ENCODE measurements at regions not wholly inside any gene's neighbourhood (a gene's known extent, or its start where the extent isn't known, plus 50 kb on each side); places are given as distances from the start of the nearest gene placed in this dataset.

- TF ChIP-seq EZH2 (IDR thresholded peaks at IDR 0.05; ENCODE audit: low read length, missing control alignments) (no peak), CTCF (conservative IDR thresholded peaks at IDR 0.05 in 1 of 2, IDR thresholded peaks at IDR 0.05 in 1 of 2; ENCODE audit: low read depth in 1 of 2, low read length in 2 of 2) (no peak)
- no peak for DNase-seq (ENCODE audit: low read depth in 2 of 2)
Observed at GRCh38 chr20:52829111-52829510, 143.0 kb upstream of the TSHZ2 start.

DNA sequence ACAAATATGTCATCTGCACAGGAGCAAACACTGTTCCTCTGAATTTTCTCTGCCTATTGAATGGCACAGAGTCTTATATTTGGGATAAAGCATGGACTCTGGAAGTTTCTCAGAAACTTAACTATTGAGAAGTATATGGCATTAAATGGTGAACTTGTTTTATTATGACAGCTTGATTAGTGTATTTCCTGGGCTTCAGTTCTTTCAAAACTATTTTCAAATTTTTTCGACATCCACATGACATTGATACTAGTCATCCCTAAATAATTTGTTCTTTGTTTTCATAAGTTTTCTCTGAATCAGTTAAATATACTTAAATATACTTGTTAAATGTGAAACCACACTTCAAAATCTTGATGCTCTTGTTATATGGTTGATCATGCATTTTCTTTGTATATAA is 144.0 kb upstream of the TSHZ2 start:
- no peaks in the 10 kb centered on the region for H3K4me1 ChIP-seq (ENCODE audit: control insufficient read depth, extremely low read depth, insufficient read depth, low read length)
- no peak overlapping the region for H3K4me3 ChIP-seq (replicated peaks in 1 of 4; ENCODE audit: control extremely low read depth in 1 of 4, insufficient read depth in 1 of 4, low read depth in 3 of 4, low read length in 4 of 4)
- no peak overlapping the region for H3K9ac ChIP-seq (ENCODE audit: insufficient read depth, low read length)
- H3K27me3 ChIP-seq (ENCODE audit: control insufficient read depth, insufficient read depth, low read length), result no peaks in the 10 kb centered on the region
- H2AFZ ChIP-seq (ENCODE audit: low read length), result no peak overlapping the region
- no peak overlapping the region for H3K4me2 ChIP-seq (ENCODE audit: extremely low read depth, insufficient read depth, low read length)
- H3K27ac ChIP-seq (ENCODE audit: insufficient read depth, low read length), result no peak overlapping the region
- DNase-seq (ENCODE audit: low read depth in 2 of 2), result peak in 1 of 2 donors; percentile 12
- H3K79me2 ChIP-seq (ENCODE audit: control insufficient read depth, insufficient read depth, low read length), result no peaks in the 10 kb centered on the region
- H3K36me3 ChIP-seq (ENCODE audit: control insufficient read depth, insufficient read depth, low read length), result no peaks in the 10 kb centered on the region
- H4K20me1 ChIP-seq (ENCODE audit: control insufficient read depth, extremely low read depth, insufficient read depth, low read length), result no peaks in the 10 kb centered on the region
- TF ChIP-seq EZH2 (IDR thresholded peaks at IDR 0.05; ENCODE audit: low read length, missing control alignments) (no peak), CTCF (conservative IDR thresholded peaks at IDR 0.05 in 1 of 2, IDR thresholded peaks at IDR 0.05 in 1 of 2; ENCODE audit: low read depth in 1 of 2, low read length in 2 of 2) (no peak)
- H3K9me3 ChIP-seq (ENCODE audit: control insufficient read depth, insufficient read depth, low read depth, low read length), result no peaks in the 10 kb centered on the region

More at GRCh38 chr20:52829111-52829510, 143.0 kb upstream of the TSHZ2 start:
- Histone ChIP-seq H3K79me2 (ENCODE audit: control insufficient read depth, insufficient read depth, low read length) (no peaks in the 10 kb centered on the region), H4K20me1 (ENCODE audit: control insufficient read depth, extremely low read depth, insufficient read depth, low read length) (no peaks in the 10 kb centered on the region), H3K4me3 (replicated peaks in 1 of 4; ENCODE audit: control extremely low read depth in 1 of 4, insufficient read depth in 1 of 4, low read depth in 3 of 4, low read length in 4 of 4) (no peak overlapping the region), H3K9me3 (ENCODE audit: control insufficient read depth, insufficient read depth, low read depth, low read length) (no peaks in the 10 kb centered on the region), H3K4me2 (ENCODE audit: extremely low read depth, insufficient read depth, low read length) (no peak overlapping the region), H3K27ac (ENCODE audit: insufficient read depth, low read length) (no peak overlapping the region), H3K27me3 (ENCODE audit: control insufficient read depth, insufficient read depth, low read length) (no peaks in the 10 kb centered on the region), H3K9ac (ENCODE audit: insufficient read depth, low read length) (no peak overlapping the region), H3K36me3 (ENCODE audit: control insufficient read depth, insufficient read depth, low read length) (no peaks in the 10 kb centered on the region), H2AFZ (ENCODE audit: low read length) (no peak overlapping the region), H3K4me1 (ENCODE audit: control insufficient read depth, extremely low read depth, insufficient read depth, low read length) (no peaks in the 10 kb centered on the region)

GRCh38 chr20:52826722-52827121 is 145.4 kb upstream of the TSHZ2 start:
- no peak for DNase-seq (ENCODE audit: low read depth in 2 of 2)
- no peak overlapping the region for H3K27ac ChIP-seq (ENCODE audit: insufficient read depth, low read length)
- TF ChIP-seq CTCF (conservative IDR thresholded peaks at IDR 0.05 in 1 of 2, IDR thresholded peaks at IDR 0.05 in 1 of 2; ENCODE audit: low read depth in 1 of 2, low read length in 2 of 2), result no peak
- TF ChIP-seq EZH2 (IDR thresholded peaks at IDR 0.05; ENCODE audit: low read length, missing control alignments), result no peak
- no peak overlapping the region for H3K9ac ChIP-seq (ENCODE audit: insufficient read depth, low read length)
- H3K27me3 ChIP-seq (ENCODE audit: control insufficient read depth, insufficient read depth, low read length), result no peaks in the 10 kb centered on the region
- no peaks in the 10 kb centered on the region for H3K9me3 ChIP-seq (ENCODE audit: control insufficient read depth, insufficient read depth, low read depth, low read length)
- no peak overlapping the region for H3K4me3 ChIP-seq (replicated peaks in 1 of 4; ENCODE audit: control extremely low read depth in 1 of 4, insufficient read depth in 1 of 4, low read depth in 3 of 4, low read length in 4 of 4)
- H4K20me1 ChIP-seq (ENCODE audit: control insufficient read depth, extremely low read depth, insufficient read depth, low read length), result no peaks in the 10 kb centered on the region
- no peaks in the 10 kb centered on the region for H3K79me2 ChIP-seq (ENCODE audit: control insufficient read depth, insufficient read depth, low read length)
- H2AFZ ChIP-seq (ENCODE audit: low read length), result no peak overlapping the region
- no peaks in the 10 kb centered on the region for H3K4me1 ChIP-seq (ENCODE audit: control insufficient read depth, extremely low read depth, insufficient read depth, low read length)
- H3K36me3 ChIP-seq (ENCODE audit: control insufficient read depth, insufficient read depth, low read length), result no peaks in the 10 kb centered on the region
- no peak overlapping the region for H3K4me2 ChIP-seq (ENCODE audit: extremely low read depth, insufficient read depth, low read length)
